ENCODE measurements at regions not wholly inside any gene's neighbourhood (a gene's known extent, or its start where the extent isn't known, plus 50 kb on each side); places are given as distances from the start of the nearest gene placed in this dataset.

DNA sequence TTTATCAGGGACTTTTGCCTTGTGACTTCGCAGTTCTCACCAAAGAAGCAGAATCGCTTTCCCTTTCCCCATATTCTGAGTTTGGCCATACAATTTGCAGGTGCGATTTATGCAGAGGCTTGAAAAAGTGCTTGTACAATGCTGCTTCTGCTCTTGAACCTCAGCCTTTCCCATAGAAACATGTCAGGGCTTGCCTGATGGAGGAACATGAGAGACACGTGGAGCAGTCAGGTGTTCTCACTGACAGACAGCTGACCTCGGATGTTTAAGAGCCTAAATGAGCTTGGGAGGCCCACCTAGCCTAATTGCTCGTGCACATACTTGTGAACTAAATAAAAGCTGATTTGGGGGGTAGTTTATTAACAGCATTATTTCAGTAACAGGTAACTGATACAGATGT lies 290.0 kb downstream of the S1PR1 start:
- no peak overlapping the region for H3K4me3 ChIP-seq (ENCODE audit: low read length)
- no peaks in the 10 kb centered on the region for H3K36me3 ChIP-seq (ENCODE audit: control insufficient read depth, low read length)
- H4K20me1 ChIP-seq (ENCODE audit: control insufficient read depth, insufficient read depth, low read depth, low read length), result no peaks in the 10 kb centered on the region
- peaks cover 2% of the 10 kb centered on the region; the same call in 1 of the 2 replicates for H3K27me3 ChIP-seq (ENCODE audit: control insufficient read depth, low read length)
- H3K9me2 ChIP-seq (replicated peaks; ENCODE audit: control insufficient read depth, low read length), result no peaks in the 10 kb centered on the region
- no peaks in the 10 kb centered on the region for H3K4me1 ChIP-seq (ENCODE audit: control insufficient read depth, low read length)
- H3F3A ChIP-seq (ENCODE audit: control insufficient read depth, insufficient read depth), result no peaks in the 10 kb centered on the region
- no peaks in the 10 kb centered on the region for H3K9me3 ChIP-seq (ENCODE audit: control insufficient read depth, insufficient read depth, low read length)
- no peak overlapping the region for H3K4me2 ChIP-seq (ENCODE audit: low read length)
- no peak for TF ChIP-seq EZH2phosphoT487 (IDR thresholded peaks at IDR 0.05; ENCODE audit: borderline replicate concordance, low read length)
- TF ChIP-seq, protein P1, sequence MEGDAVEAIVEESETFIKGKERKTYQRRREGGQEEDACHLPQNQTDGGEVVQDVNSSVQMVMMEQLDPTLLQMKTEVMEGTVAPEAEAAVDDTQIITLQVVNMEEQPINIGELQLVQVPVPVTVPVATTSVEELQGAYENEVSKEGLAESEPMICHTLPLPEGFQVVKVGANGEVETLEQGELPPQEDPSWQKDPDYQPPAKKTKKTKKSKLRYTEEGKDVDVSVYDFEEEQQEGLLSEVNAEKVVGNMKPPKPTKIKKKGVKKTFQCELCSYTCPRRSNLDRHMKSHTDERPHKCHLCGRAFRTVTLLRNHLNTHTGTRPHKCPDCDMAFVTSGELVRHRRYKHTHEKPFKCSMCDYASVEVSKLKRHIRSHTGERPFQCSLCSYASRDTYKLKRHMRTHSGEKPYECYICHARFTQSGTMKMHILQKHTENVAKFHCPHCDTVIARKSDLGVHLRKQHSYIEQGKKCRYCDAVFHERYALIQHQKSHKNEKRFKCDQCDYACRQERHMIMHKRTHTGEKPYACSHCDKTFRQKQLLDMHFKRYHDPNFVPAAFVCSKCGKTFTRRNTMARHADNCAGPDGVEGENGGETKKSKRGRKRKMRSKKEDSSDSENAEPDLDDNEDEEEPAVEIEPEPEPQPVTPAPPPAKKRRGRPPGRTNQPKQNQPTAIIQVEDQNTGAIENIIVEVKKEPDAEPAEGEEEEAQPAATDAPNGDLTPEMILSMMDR (IDR thresholded peaks at IDR 0.05; ENCODE audit: low read depth, low read length, poor library complexity, severe bottlenecking), result no peak
- no peaks in the 10 kb centered on the region for H3K79me2 ChIP-seq (ENCODE audit: control insufficient read depth, low read length)
- no peak overlapping the region for H3K27ac ChIP-seq (ENCODE audit: low read depth, low read length)

DNA sequence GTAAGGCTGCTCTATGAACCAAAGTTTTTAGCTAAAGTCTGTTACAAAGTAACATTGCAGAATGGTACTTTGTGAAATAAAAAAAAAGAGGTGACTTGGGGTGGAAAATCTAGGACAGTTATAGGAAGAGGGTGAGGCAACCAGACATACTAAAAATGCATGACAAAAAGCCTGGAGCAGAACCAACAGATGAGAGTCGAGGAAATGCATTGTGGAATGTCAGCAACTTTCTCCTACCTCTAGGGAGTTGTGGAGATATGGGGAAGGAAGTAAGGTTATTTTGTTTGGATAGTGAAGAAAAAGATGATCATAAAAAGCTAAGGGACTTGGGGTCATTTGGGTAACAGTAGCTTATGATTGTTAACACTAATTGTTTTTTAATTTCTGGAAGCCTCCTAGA lies 295.6 kb downstream of the S1PR1 start:
- TF ChIP-seq, protein P1 (IDR thresholded peaks at IDR 0.05; ENCODE audit: low read depth, low read length, poor library complexity, severe bottlenecking), result no peak
- TF ChIP-seq EZH2phosphoT487 (IDR thresholded peaks at IDR 0.05; ENCODE audit: borderline replicate concordance, low read length), result no peak
- no peaks in the 10 kb centered on the region for H3K27me3 ChIP-seq (ENCODE audit: control insufficient read depth, low read length)
- H3K4me3 ChIP-seq (ENCODE audit: low read length), result no peak overlapping the region
- no peaks in the 10 kb centered on the region for H3K4me1 ChIP-seq (ENCODE audit: control insufficient read depth, low read length)
- H3K4me2 ChIP-seq (ENCODE audit: low read length), result no peak overlapping the region
- no peaks in the 10 kb centered on the region for H3K36me3 ChIP-seq (ENCODE audit: control insufficient read depth, low read length)
- no peaks in the 10 kb centered on the region for H3K9me3 ChIP-seq (ENCODE audit: control insufficient read depth, insufficient read depth, low read length)
- H4K20me1 ChIP-seq (ENCODE audit: control insufficient read depth, insufficient read depth, low read depth, low read length), result no peaks in the 10 kb centered on the region
- no peaks in the 10 kb centered on the region for H3F3A ChIP-seq (ENCODE audit: control insufficient read depth, insufficient read depth)
- no peak overlapping the region for H3K27ac ChIP-seq (ENCODE audit: low read depth, low read length)
- no peaks in the 10 kb centered on the region for H3K79me2 ChIP-seq (ENCODE audit: control insufficient read depth, low read length)
- no peaks in the 10 kb centered on the region for H3K9me2 ChIP-seq (replicated peaks; ENCODE audit: control insufficient read depth, low read length)

DNA sequence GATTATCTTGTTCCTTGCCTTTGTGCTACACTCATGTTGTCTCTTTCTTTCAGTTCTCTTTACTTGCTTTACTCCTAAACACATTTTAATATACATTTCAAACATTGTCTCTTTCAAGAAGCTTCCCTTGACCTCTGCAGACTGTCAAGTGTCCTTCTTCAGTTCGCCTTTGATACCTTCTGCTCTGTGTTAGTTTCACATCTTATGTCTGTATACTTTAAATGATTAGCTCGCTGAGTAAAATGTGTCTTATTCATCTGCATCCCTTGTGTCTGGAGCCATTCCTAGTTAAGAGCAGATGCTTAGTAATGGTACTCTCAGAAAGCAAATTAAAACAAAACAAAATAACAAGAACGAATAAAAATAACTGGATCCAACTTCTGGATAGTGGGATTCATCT lies 303.3 kb downstream of the S1PR1 start:
- Histone ChIP-seq H3K9me3 (ENCODE audit: control insufficient read depth, insufficient read depth, low read length) (no peaks in the 10 kb centered on the region), H3F3A (ENCODE audit: control insufficient read depth, insufficient read depth) (no peaks in the 10 kb centered on the region), H3K4me2 (ENCODE audit: low read length) (no peak overlapping the region), H4K20me1 (ENCODE audit: control insufficient read depth, insufficient read depth, low read depth, low read length) (no peaks in the 10 kb centered on the region), H3K27ac (ENCODE audit: low read depth, low read length) (no peak overlapping the region), H3K4me1 (ENCODE audit: control insufficient read depth, low read length) (no peaks in the 10 kb centered on the region), H3K9me2 (replicated peaks; ENCODE audit: control insufficient read depth, low read length) (no peaks in the 10 kb centered on the region), H3K27me3 (ENCODE audit: control insufficient read depth, low read length) (no peaks in the 10 kb centered on the region), H3K79me2 (ENCODE audit: control insufficient read depth, low read length) (no peaks in the 10 kb centered on the region), H3K4me3 (ENCODE audit: low read length) (no peak overlapping the region), H3K36me3 (ENCODE audit: control insufficient read depth, low read length) (no peaks in the 10 kb centered on the region)
- TF ChIP-seq, protein P1 (IDR thresholded peaks at IDR 0.05; ENCODE audit: low read depth, low read length, poor library complexity, severe bottlenecking), result no peak
- no peak for TF ChIP-seq EZH2phosphoT487 (IDR thresholded peaks at IDR 0.05; ENCODE audit: borderline replicate concordance, low read length)

DNA sequence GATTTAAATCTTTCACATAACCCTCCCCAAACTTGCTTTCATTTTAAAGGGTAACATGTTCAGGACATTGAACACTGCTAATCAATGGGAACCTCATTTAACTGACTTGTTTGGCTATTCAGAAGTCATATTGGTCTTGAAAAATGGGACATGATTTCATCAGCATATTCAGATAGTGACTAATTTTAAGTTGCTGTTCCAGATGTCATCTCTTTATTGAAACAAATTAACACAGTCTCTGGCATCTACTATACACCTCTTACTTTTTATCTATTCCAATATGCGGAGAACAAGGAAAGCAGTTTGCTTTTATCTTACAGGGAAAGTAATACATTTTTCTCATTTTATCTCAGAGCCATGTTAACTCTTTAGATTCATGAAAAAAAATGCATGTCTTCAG lies 310.1 kb downstream of the S1PR1 start:
- H3K79me2 ChIP-seq (ENCODE audit: control insufficient read depth, low read length), result no peaks in the 10 kb centered on the region
- H3K9me3 ChIP-seq (ENCODE audit: control insufficient read depth, insufficient read depth, low read length), result no peaks in the 10 kb centered on the region
- H3K27me3 ChIP-seq (ENCODE audit: control insufficient read depth, low read length), result no peaks in the 10 kb centered on the region
- H3K4me3 ChIP-seq (ENCODE audit: low read length), result no peak overlapping the region
- no peaks in the 10 kb centered on the region for H4K20me1 ChIP-seq (ENCODE audit: control insufficient read depth, insufficient read depth, low read depth, low read length)
- no peaks in the 10 kb centered on the region for H3K36me3 ChIP-seq (ENCODE audit: control insufficient read depth, low read length)
- H3K4me1 ChIP-seq (ENCODE audit: control insufficient read depth, low read length), result no peaks in the 10 kb centered on the region
- H3K9me2 ChIP-seq (replicated peaks; ENCODE audit: control insufficient read depth, low read length), result no peaks in the 10 kb centered on the region
- no peak overlapping the region for H3K4me2 ChIP-seq (ENCODE audit: low read length)
- no peaks in the 10 kb centered on the region for H3F3A ChIP-seq (ENCODE audit: control insufficient read depth, insufficient read depth)
- TF ChIP-seq EZH2phosphoT487 (IDR thresholded peaks at IDR 0.05; ENCODE audit: borderline replicate concordance, low read length), result no peak
- TF ChIP-seq, protein P1 (IDR thresholded peaks at IDR 0.05; ENCODE audit: low read depth, low read length, poor library complexity, severe bottlenecking), result no peak
- H3K27ac ChIP-seq (ENCODE audit: low read depth, low read length), result no peak overlapping the region

Measured in DOHH2 (cell line).